GM12878 (cell line): ENCODE measurements at regions not wholly inside any gene's neighbourhood (a gene's known extent, or its start where the extent isn't known, plus 50 kb on each side); places are given as distances from the start of the nearest gene placed in this dataset.
A peak's percentile ranks its signal among the peaks of the same experiment; 100 is the strongest.
"Not testable (repeated sequence)": the region's sequence is repeated elsewhere in the genome, so short reads cannot be mapped to it uniquely, and the experiment has no call there.

ENCODE experiments used
- ATAC-seq: fragments of 200-7000 bp; cut with Tn5 transposase; 3 replicates; pipeline ENCODE4 v1.9.1; 2020; ENCODE audit warnings: mild to moderate bottlenecking, moderate library complexity
- BruUV-seq: library from RNA; stranded (reverse); fragments of 400-500 nt; replicated peaks from 2 replicates; lab custom pipeline; 2021; lab: Mats Ljungman, UMichigan
- CTCF ChIA-PET: fragments of 300-600 bp; sonication (Branson Sonifier 250); formaldehyde crosslinking; extraction: SDS; loops from one replicate; lab custom pipeline; 2021; ENCODE audit warnings: inconsistent platforms; lab: Yijun Ruan, JAX
- POLR2A ChIA-PET: fragments of 350-600 bp; formaldehyde crosslinking; extraction: SDS; loops from one replicate; lab custom pipeline; 2021; ENCODE audit warnings: inconsistent platforms; lab: Charles Lee
- RAD21 ChIA-PET: fragments of 300-600 bp; sonication (Branson Sonifier 250); formaldehyde crosslinking; loops from one replicate; lab custom pipeline; 2023; ENCODE audit warnings: antibody characterized with exemption; ENCODE audit not compliant: unreplicated experiment; lab: Charles Lee
- SMC1A ChIA-PET: fragments of 300-600 bp; sonication (Branson Sonifier 250); formaldehyde crosslinking; loops from one replicate; lab custom pipeline; 2023; ENCODE audit not compliant: unreplicated experiment, uncharacterized antibody; lab: Charles Lee
- DNase-seq: peaks from one replicate; pipeline ENCODE4 v3.0.0-alpha.2; 2011; ENCODE audit warnings: low read depth, low spot score
- FAIRE-seq: peaks from 3 replicates; lab custom pipeline; 2011; peaks lifted over from hg19 to GRCh38; lab: Jason Lieb, UNC
- H2AFZ ChIP-seq: 2 replicates; pipeline ENCODE4 v1.6.0; 2011; ENCODE audit warnings: low read depth, low read length, control low read depth; ENCODE audit not compliant: control insufficient read depth
- H3K27ac ChIP-seq: 2 replicates; pipeline ENCODE4 v1.5.1; 2011; ENCODE audit warnings: control low read depth; ENCODE audit not compliant: control insufficient read depth, insufficient read depth
- H3K27me3 ChIP-seq, 2 experiments: replicated peaks in 1 of 2; 2 replicates each; pipeline versions ENCODE4 v1.6.0 to v1.6.1; 2011; ENCODE audit warnings: low read length in 1 of 2; ENCODE audit not compliant: control insufficient read depth in 2 of 2, insufficient read depth in 2 of 2
- H3K36me3 ChIP-seq, 2 experiments: 2 replicates each; pipeline ENCODE4 v1.5.1; 2011; ENCODE audit warnings: low read length in 1 of 2; ENCODE audit not compliant: control insufficient read depth in 2 of 2, insufficient read depth in 2 of 2
- H3K4me1 ChIP-seq: 2 replicates; pipeline ENCODE4 v1.6.1; 2011; ENCODE audit warnings: mild to moderate bottlenecking, low read length, moderate library complexity, mixed read lengths; ENCODE audit not compliant: control insufficient read depth, insufficient read depth
- H3K4me2 ChIP-seq: 2 replicates; pipeline ENCODE4 v1.6.0; 2011; ENCODE audit warnings: control low read depth; ENCODE audit not compliant: control insufficient read depth, insufficient read depth
- H3K4me3 ChIP-seq: fragments of 200-600 bp; sonication (generic); 2 replicates; pipeline ENCODE4 v1.5.1; 2016
- H3K79me2 ChIP-seq: 2 replicates; pipeline ENCODE4 v1.6.0; 2011; ENCODE audit warnings: low read length; ENCODE audit not compliant: control insufficient read depth, insufficient read depth
- H3K9ac ChIP-seq: 2 replicates; pipeline ENCODE4 v1.8.0; 2011; ENCODE audit warnings: low read length, control low read depth, mixed read lengths; ENCODE audit not compliant: control insufficient read depth, insufficient read depth
- H3K9me3 ChIP-seq: replicated peaks from 3 replicates; pipeline ENCODE4 v1.5.1; 2011; ENCODE audit warnings: mild to moderate bottlenecking, low read length; ENCODE audit not compliant: control insufficient read depth, insufficient read depth
- H4K20me1 ChIP-seq: 2 replicates; pipeline ENCODE4 v1.6.0; 2011; ENCODE audit not compliant: control insufficient read depth, insufficient read depth
- RAD21 ChIP-seq: IDR thresholded peaks from 2 replicates; pipeline ENCODE4 v1.6.1; 2011; ENCODE audit warnings: mild to moderate bottlenecking, low read depth, low read length, moderate library complexity; ENCODE audit not compliant: insufficient read depth
- RB1 ChIP-seq: fragments of 450-650 bp; formaldehyde crosslinking; IDR thresholded peaks from 2 replicates; pipeline ENCODE4 v1.6.1; 2017; ENCODE audit warnings: mild to moderate bottlenecking, borderline replicate concordance
- WGBS: methylation state at CpG from one replicate; pipeline ENCODE4 v1.1.6; 2016; ENCODE audit warnings: low lambda C conversion rate; ENCODE audit not compliant: insufficient replicate concordance, insufficient coverage; ENCODE audit errors: missing lambda C conversion rate; 5-methylcytosine and 5-hydroxymethylcytosine counted together
- in situ Hi-C: fragments of 300-500 bp; cut with MboI; formaldehyde crosslinking; loops from 9 replicates; pipeline ENCODE4 v1.14.3; 2018; ENCODE audit warnings: mixed read lengths
- intact Hi-C: fragments of 100-400 bp; cut with micrococcal nuclease; formaldehyde crosslinking; loops from one replicate; pipeline ENCODE4 v1.14.2; 2022; ENCODE audit not compliant: unreplicated experiment
- TF ChIP-seq, protein P1 (sequence below), 3 experiments: IDR thresholded peaks in 2 of 3; conservative IDR thresholded peaks in 1 of 3; 2 replicates each; pipeline ENCODE4 v1.5.1; 2011; ENCODE audit warnings: low read depth in 3 of 3, low read length in 3 of 3, mild to moderate bottlenecking in 3 of 3, control low read depth in 2 of 3, moderate library complexity in 2 of 3, inconsistent platforms in 1 of 3, mixed read lengths in 1 of 3; ENCODE audit not compliant: control insufficient read depth in 2 of 3, insufficient read depth in 1 of 3; ENCODE audit errors: extremely low read depth in 1 of 3

GRCh38 chr4:170198747-170199146 lies 109.0 kb upstream of the AADAT start:
- Histone ChIP-seq H3K27ac (no peak overlapping the region), H2AFZ (no peak overlapping the region), H3K9me3 (no peaks in the 10 kb centered on the region; the same call in 1 of the 3 replicates)
- RAD21 ChIA-PET, result interaction anchor here (1.0 to 1.2 kb wide), 2 partner anchors 62 to 176 kb away, joined by 5 to 6 read pairs; no protein-coding TSS in a partner anchor
- TF ChIP-seq RB1 (no peak), RAD21 (0 out of 2 replicates have a peak, but pooled peaks have one; percentile 20)
- TF ChIP-seq, protein P1, sequence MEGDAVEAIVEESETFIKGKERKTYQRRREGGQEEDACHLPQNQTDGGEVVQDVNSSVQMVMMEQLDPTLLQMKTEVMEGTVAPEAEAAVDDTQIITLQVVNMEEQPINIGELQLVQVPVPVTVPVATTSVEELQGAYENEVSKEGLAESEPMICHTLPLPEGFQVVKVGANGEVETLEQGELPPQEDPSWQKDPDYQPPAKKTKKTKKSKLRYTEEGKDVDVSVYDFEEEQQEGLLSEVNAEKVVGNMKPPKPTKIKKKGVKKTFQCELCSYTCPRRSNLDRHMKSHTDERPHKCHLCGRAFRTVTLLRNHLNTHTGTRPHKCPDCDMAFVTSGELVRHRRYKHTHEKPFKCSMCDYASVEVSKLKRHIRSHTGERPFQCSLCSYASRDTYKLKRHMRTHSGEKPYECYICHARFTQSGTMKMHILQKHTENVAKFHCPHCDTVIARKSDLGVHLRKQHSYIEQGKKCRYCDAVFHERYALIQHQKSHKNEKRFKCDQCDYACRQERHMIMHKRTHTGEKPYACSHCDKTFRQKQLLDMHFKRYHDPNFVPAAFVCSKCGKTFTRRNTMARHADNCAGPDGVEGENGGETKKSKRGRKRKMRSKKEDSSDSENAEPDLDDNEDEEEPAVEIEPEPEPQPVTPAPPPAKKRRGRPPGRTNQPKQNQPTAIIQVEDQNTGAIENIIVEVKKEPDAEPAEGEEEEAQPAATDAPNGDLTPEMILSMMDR (IDR thresholded peaks at IDR 0.05 in 2 of 3, conservative IDR thresholded peaks at IDR 0.05 in 1 of 3; ENCODE audit: control insufficient read depth in 2 of 3, extremely low read depth in 1 of 3, insufficient read depth in 1 of 3, low read depth in 3 of 3, low read length in 3 of 3), result peak in 2 of 3 experiments; percentile 6 to 8; a peak in 1 of 6 replicates
- TF ChIP-seq, all 136 proteins: peak for 2
- ChIA-PET POLR2A (no interaction called here), SMC1A (interaction anchor here (0.6 to 1.2 kb wide), 5 partner anchors 45 to 328 kb away, joined by 3 to 6 read pairs (median 5); no protein-coding TSS in a partner anchor), CTCF (interaction anchor here (0.6 to 2.5 kb wide), 7 partner anchors 10 to 1503 kb away, joined by 3 to 18 read pairs (median 3); no protein-coding TSS in a partner anchor)
- ATAC-seq (no peak), DNase-seq (no peak), FAIRE-seq (no peak)
- Histone ChIP-seq H3K9ac (no peak overlapping the region), H3K4me2 (no peak overlapping the region), H3K79me2 (no peaks in the 10 kb centered on the region), H3K27me3 (no peaks in the 10 kb centered on the region), H3K4me3 (no peak overlapping the region), H4K20me1 (no peaks in the 10 kb centered on the region), H3K4me1 (no peaks in the 10 kb centered on the region), H3K36me3 (no peaks in the 10 kb centered on the region)
- no TSS peak for BruUV-seq
- 0% methylated on average over 1 of the region's 1 CpG for WGBS
- intact Hi-C loops (no loop called here), in situ Hi-C loops (no loop called here)

- H3K4me3 ChIP-seq, H3K9me3 ChIP-seq, H2AFZ ChIP-seq, CTCF ChIA-PET, POLR2A ChIA-PET, intact Hi-C loops, SMC1A ChIA-PET, H4K20me1 ChIP-seq, H3K27ac ChIP-seq, H3K4me1 ChIP-seq, BruUV-seq, in situ Hi-C loops, DNase-seq, H3K4me2 ChIP-seq, H3K27me3 ChIP-seq, ATAC-seq, H3K9ac ChIP-seq, RAD21 ChIA-PET, FAIRE-seq, H3K79me2 ChIP-seq, H3K36me3 ChIP-seq: not testable (repeated sequence)
- WGBS, result 0% methylated on average over 2 of the region's 2 CpGs
Measured at GRCh38 chr4:170194794-170195193, 105.0 kb upstream of the AADAT start.
